ENCODE measurements at regions not wholly inside any gene's neighbourhood (a gene's known extent, or its start where the extent isn't known, plus 50 kb on each side); places are given as distances from the start of the nearest gene placed in this dataset.

DNA sequence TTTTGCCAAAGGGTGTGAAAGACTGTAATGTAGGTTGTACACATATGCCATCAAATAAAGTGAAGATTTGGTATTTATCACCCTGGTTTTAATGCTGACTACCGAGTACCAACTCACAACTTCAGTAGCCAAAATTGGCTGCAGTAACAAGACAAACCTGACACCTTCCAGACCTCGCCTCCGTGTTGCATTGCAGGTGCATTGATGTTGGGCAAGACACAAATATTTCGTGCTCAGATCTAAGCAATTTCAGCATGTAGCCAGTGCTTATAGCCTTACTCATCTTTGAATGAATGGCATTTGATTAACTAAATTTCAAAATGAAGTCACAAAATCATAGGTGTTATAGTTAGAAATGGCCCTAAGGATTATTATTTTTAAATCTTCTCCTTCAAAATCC lies 400.2 kb downstream of the SOX2 start:
- ATAC-seq = no peak
- DNase-seq = no peak

DNA sequence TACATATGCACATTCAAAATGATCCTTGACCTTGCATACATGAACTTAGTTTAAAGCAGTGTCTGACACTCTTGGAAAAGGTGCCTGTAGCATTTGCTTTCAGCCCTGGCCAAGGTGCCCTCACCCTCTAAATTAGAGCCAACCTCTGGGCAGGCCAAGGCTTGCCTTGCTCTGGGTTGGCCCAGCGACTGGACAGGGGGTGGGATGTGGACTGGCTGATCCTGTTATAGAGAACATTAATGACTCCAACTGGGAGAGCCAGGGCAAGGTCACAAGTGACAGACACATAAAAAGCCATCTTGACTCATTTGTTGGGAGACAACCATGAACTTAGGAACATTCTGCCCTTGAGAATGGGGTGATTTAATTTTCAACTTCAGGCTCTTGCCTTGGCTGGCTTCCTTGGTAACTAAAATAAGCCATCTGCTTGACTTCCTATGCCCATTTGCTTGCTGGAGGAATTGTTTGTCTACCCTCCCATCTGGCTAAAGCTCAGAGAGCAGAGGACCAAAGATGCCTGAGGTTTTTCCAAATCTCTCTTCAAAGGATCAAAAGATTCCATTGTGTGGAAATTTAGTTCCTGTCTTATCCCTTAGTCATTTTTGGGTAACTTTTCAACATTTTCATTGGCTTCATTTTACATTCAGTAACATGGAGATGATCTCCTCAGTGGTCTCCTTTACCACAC lies 403.7 kb downstream of the SOX2 start:
- intact Hi-C loops (cut with DNase I, micrococcal nuclease) = no loop called here
- no peak for DNase-seq
- no peak for ATAC-seq

More for the DNA sequence above, 400.2 kb downstream of the SOX2 start:
- intact Hi-C loops (cut with DNase I, micrococcal nuclease) = no loop called here

GRCh38 chr3:182116386-182116785 lies 404.7 kb downstream of the SOX2 start:
- ATAC-seq = no peak
- intact Hi-C loops (cut with DNase I, micrococcal nuclease) = no loop called here
- DNase-seq = no peak

DNA sequence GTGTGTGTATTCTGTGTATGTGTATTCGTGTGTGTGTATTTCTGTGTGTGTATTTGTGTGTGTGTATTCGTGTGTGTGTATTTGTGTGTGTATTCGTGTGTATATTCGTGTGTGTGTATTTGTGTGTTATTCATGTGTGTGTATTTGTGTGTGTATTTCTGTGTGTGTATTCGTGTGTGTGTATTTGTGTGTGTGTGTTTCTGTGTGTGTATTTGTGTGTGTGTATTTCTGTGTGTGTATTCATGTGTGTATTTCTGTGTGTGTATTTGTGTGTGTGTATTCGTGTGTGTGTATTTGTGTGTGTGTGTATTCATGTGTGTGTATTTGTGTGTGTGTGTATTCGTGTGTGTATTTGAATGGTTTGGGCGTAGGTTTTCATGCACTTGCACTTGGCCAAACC lies 405.4 kb downstream of the SOX2 start:
- intact Hi-C loops (cut with DNase I, micrococcal nuclease) = no loop called here
- DNase-seq (no peak), ATAC-seq (no peak)

DNA sequence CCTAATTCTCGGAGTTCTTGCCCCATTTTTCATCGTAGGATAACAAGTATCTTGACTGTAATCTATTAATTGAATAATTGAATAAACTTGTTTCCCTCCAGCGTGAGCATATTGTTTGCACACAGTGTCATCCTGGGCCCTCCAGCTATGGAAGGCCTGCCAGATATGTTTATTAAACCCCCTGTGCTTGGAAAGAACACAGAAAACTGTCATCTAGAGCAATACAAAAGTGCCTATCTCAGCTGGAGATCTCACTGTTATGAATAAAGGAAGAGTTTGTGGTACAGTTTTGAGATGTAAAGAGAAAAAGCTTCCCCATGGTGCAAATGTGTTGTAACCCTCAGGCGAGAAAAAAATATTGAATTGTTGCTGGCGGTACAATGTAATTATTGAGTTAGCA lies 405.9 kb downstream of the SOX2 start:
- ATAC-seq (no peak), DNase-seq (no peak)
- intact Hi-C loops (cut with DNase I, micrococcal nuclease) = no loop called here

- ATAC-seq = no peak
- no peak for DNase-seq
- intact Hi-C loops (cut with DNase I, micrococcal nuclease) = no loop called here
These were observed 406.3 kb downstream of the SOX2 start for GRCh38 chr3:182118066-182118465.

- no peak for ATAC-seq
- DNase-seq = no peak
- intact Hi-C loops (cut with DNase I, micrococcal nuclease) = no loop called here
These were observed 409.7 kb downstream of the SOX2 start for GRCh38 chr3:182121401-182121800.

DNA sequence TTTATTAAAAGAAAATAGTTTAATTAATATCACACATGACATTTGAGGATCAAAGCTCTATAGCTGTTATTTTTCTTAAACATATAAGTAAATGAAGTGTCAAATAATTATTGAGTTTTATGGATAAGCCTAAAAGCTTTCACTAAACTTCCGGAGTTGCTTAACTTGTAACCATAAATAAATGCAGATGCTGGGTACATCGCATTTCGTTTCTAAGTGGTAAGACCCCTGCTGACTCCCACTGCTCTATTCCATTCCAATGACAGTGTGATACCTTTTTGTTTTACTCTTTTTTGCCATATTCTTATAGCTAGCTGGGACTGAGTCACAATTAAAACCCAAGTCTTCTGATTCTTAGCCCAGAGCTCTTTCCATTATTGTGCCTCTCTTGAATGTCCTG lies 411.1 kb downstream of the SOX2 start:
- intact Hi-C loops (cut with DNase I, micrococcal nuclease) = no loop called here
- ATAC-seq (no peak), DNase-seq (no peak)

GRCh38 chr3:182124187-182124586 lies 412.5 kb downstream of the SOX2 start:
- no peak for DNase-seq
- ATAC-seq = no peak
- intact Hi-C loops (cut with DNase I, micrococcal nuclease) = no loop called here

DNA sequence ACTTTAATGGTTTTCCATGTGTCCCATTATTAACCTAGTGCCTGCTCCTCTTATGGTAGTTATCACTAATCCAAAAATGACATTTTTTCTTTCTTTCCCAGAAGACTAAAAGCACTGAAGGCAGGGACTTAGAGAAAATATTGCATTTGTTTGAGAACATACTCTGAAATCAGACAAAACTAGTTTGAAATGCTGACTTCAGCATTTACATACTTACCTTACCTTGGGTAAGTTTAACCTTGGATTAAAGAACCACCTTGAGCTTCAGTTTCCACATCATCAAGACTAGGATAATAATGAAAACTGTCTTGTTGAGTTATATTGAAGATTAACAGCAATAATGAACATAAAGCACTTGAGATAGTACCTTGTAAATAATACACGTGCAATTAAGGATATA lies 413.0 kb downstream of the SOX2 start:
- DNase-seq (no peak), ATAC-seq (no peak)
- intact Hi-C loops (cut with DNase I, micrococcal nuclease) = no loop called here

DNA sequence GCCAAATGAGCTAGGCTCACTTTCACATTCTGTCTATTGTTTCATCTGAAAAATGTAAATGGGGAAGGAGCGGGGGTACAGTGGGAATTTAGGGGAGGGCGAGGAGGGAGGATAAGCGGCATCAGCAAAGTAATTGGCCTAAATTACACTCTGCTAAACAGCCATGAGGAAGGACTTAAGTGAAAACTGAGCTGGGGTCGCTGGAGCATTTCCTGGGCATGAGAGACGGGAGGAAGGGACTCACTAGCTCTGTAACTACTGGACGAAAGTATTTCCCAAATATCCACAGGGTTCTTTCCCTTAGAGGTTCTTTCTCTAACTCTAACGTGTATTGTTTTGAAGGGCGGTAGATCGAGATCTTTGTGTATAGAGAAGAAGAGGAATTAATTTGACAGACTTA lies 418.0 kb downstream of the SOX2 start:
- intact Hi-C loops (cut with DNase I, micrococcal nuclease) = no loop called here
- ATAC-seq = no peak

DNA sequence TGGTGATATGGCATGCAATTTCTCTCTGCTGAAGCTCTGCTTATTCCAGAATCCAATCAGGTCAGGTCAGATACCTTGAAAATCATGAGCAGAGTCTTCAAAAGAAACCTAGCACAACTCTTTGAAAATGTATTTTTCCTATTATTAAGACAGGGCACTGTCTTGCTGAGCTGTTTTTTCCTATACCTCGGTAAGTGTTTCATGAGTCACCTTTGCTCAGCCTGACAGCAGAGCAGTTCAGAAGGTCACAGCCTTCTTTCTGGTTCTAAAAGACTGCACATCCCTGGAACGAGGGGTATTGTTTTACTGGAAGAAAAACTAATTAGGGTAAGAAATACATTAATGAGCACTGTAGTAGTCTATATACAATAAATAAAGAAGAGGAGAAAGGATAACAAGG lies 422.0 kb downstream of the SOX2 start:
- DNase-seq (no peak), ATAC-seq (no peak)
- intact Hi-C loops (cut with DNase I, micrococcal nuclease) = no loop called here

More for the DNA sequence above, 418.0 kb downstream of the SOX2 start:
- no peak for DNase-seq

GRCh38 chr3:182135056-182135455 lies 423.3 kb downstream of the SOX2 start:
- ATAC-seq = no peak
- intact Hi-C loops (cut with DNase I, micrococcal nuclease) = no loop called here
- DNase-seq = no peak

GRCh38 chr3:182136008-182136910 lies 424.5 kb downstream of the SOX2 start:
- DNase-seq (no peak), ATAC-seq (peak; percentile 58)
- intact Hi-C loops (cut with DNase I, micrococcal nuclease) = no loop called here

DNA sequence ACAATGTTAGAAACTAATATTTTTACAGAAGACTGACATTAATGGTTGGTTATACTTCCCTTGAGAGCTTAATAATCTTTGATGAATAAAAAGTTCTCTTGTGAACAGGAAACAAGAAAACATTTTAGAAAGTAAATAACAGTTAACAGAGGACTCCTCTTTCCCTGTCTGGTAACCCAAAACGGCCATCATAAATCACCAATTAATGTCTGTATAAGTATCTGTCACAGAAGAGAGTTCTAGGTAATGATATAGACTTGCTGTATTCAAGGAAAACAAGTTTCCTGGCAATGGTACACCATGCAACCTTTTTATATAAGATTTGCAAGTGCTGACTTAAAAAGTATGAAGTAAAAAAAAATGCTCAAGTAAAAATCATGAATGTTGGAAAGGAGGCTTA lies 426.7 kb downstream of the SOX2 start:
- ATAC-seq = no peak
- intact Hi-C loops (cut with DNase I, micrococcal nuclease) = no loop called here
- no peak for DNase-seq

- intact Hi-C loops (cut with DNase I, micrococcal nuclease) = no loop called here
- ATAC-seq (peak; percentile 72), DNase-seq (peak in 1 of 2 donors; percentile 4)
These were observed 428.1 kb downstream of the SOX2 start for GRCh38 chr3:182139627-182140357.

GRCh38 chr3:182142928-182143327 lies 431.2 kb downstream of the SOX2 start:
- DNase-seq = no peak
- intact Hi-C loops (cut with DNase I, micrococcal nuclease) = no loop called here
- no peak for ATAC-seq

DNA sequence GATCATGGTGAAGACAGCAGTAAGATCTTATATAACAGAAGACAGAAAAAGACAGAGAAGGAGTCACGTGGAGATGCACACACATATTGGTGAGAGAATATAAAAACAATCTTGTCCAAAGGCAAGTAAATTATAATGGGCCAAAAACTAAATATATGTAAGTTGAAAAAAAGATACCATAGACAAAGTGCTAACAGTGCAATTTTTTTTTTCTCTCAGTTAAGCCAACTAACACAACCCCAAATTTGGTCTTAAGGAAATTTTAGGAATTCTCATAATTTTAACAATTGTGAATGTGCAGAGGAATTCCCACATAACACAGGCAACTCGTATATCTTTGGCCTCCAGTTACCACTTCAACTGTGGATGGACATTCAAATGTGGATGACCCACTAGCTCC lies 432.2 kb downstream of the SOX2 start:
- intact Hi-C loops (cut with DNase I, micrococcal nuclease) = no loop called here
- DNase-seq = no peak
- ATAC-seq = no peak

DNA sequence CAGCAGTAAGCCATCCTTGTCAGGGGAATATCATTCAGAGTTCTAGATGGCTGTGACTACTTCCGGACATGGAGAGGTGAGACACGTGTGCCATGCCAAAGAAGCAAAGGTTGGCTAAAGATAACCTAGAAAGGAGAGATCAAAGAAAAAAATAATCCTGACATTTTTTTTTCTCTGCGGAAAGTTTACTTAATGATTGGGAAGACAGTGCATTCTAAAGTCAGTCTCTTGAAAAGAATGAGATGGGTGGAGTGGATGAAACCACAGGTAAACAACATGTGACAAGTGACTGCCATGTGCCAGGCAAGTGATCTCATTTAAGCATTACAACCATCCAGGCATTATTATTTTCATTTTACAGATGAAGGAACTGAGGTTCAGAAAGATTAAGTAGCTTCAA lies 436.6 kb downstream of the SOX2 start:
- ATAC-seq (no peak), DNase-seq (no peak)
- intact Hi-C loops (cut with DNase I, micrococcal nuclease) = no loop called here

GRCh38 chr3:182149594-182149993 lies 437.9 kb downstream of the SOX2 start:
- DNase-seq (no peak), ATAC-seq (no peak)
- intact Hi-C loops (cut with DNase I, micrococcal nuclease) = no loop called here

Measured in left colon (tissue), 2 donors.